ENCODE measurements at regions not wholly inside any gene's neighbourhood (a gene's known extent, or its start where the extent isn't known, plus 50 kb on each side); places are given as distances from the start of the nearest gene placed in this dataset.

DNA sequence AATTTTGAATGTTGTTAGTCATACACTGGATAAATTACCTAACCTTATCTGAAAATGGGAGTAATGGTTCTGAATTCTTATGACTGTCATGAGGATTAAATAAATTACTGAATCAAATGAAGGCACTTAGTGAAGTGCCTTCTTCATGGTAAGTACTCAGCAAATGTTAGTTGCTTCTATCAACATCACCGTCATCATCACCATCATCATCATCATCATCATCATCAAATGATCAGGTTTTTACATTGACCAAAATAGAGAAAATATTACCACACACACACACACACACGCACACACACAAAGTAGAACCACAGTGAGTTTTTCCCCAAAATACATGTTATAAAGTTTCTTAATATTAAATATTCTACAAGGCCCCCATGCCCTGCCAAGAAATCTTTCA lies 368.3 kb upstream of the FGF13 start:
- Histone ChIP-seq H3K9me3 (ENCODE audit: control insufficient read depth in 5 of 5, low read length in 5 of 5) (no peaks in the 10 kb centered on the region), H3K27me3 (ENCODE audit: control insufficient read depth in 5 of 5, insufficient read depth in 4 of 5, low read length in 5 of 5) (peaks cover 0 to 5% (median 0%) of the 10 kb centered on the region in 5 donors), H3K9ac (ENCODE audit: low read length in 5 of 5) (no peak overlapping the region)

DNA sequence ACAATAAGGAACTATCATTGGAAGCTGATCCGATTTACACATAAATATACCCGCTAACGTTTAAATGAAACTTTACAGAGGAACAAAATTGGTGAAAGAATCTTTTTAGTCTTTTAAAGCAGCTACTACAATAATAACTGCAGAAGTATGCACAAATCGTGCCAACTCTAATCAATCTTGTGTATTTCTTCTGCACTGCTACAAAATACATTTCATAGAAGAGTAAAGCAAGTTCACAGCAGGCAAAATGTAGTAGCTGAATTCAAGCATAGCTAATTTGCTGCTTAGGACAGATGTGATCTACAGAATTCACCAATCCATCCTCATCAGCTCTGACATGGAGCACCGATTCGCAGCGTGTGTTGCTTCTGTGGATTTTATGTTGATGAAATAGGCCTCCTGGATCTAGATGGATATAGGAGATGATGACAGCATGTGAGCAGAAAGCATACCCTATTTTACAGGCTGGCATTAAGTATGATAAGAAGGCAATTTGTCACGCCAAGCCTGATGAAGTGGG lies 367.3 kb upstream of the FGF13 start:
- H3K4me3 ChIP-seq (ENCODE audit: low read depth in 1 of 5, low read length in 5 of 5): no peak overlapping the region
- H3K9me3 ChIP-seq (ENCODE audit: control insufficient read depth in 5 of 5, low read length in 5 of 5): no peaks in the 10 kb centered on the region
- no peaks in the 10 kb centered on the region for H3K36me3 ChIP-seq (ENCODE audit: control insufficient read depth in 5 of 5, insufficient read depth in 5 of 5, low read length in 5 of 5)
- no peak overlapping the region for H3K27ac ChIP-seq (ENCODE audit: low read depth, low read length)
- H3K9ac ChIP-seq (ENCODE audit: low read length in 5 of 5): no peak overlapping the region
- H3K27me3 ChIP-seq (ENCODE audit: control insufficient read depth in 5 of 5, insufficient read depth in 4 of 5, low read length in 5 of 5): peaks cover 0 to 5% (median 0%) of the 10 kb centered on the region in 5 donors
- peaks cover 0 to 10% (median 0%) of the 10 kb centered on the region in 5 donors for H3K4me1 ChIP-seq (ENCODE audit: control insufficient read depth in 5 of 5, insufficient read depth in 5 of 5, low read length in 5 of 5)

More for the DNA sequence above, 368.3 kb upstream of the FGF13 start:
- peaks cover 0 to 10% (median 0%) of the 10 kb centered on the region in 5 donors for H3K4me1 ChIP-seq (ENCODE audit: control insufficient read depth in 5 of 5, insufficient read depth in 5 of 5, low read length in 5 of 5)
- H3K27ac ChIP-seq (ENCODE audit: low read depth, low read length): no peak overlapping the region
- H3K4me3 ChIP-seq (ENCODE audit: low read depth in 1 of 5, low read length in 5 of 5): no peak overlapping the region
- H3K36me3 ChIP-seq (ENCODE audit: control insufficient read depth in 5 of 5, insufficient read depth in 5 of 5, low read length in 5 of 5): no peaks in the 10 kb centered on the region

DNA sequence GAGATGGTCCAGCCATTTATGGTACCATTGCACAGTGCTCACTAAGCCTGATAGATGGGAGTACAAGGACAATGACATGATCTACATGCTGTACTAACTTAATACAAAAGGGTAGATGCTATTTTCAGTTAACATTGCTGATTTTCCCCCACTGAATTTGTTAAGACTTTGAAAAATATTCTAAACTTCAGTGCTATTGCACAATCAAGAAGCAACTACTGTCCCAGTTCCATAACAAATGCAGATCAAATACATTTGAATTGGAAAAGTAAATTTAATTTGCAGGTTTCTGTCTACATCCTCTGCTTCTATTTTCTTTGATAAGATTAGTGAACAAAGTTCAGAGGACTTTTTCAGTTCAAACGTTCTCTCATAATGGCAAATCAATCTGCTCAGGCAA lies 366.8 kb upstream of the FGF13 start:
- Histone ChIP-seq H3K27ac (ENCODE audit: low read depth, low read length) (no peak overlapping the region), H3K4me1 (ENCODE audit: control insufficient read depth in 5 of 5, insufficient read depth in 5 of 5, low read length in 5 of 5) (peaks cover 0 to 10% (median 0%) of the 10 kb centered on the region in 5 donors), H3K36me3 (ENCODE audit: control insufficient read depth in 5 of 5, insufficient read depth in 5 of 5, low read length in 5 of 5) (no peaks in the 10 kb centered on the region), H3K27me3 (ENCODE audit: control insufficient read depth in 5 of 5, insufficient read depth in 4 of 5, low read length in 5 of 5) (peaks cover 0 to 5% (median 0%) of the 10 kb centered on the region in 5 donors), H3K4me3 (ENCODE audit: low read depth in 1 of 5, low read length in 5 of 5) (no peak overlapping the region), H3K9ac (ENCODE audit: low read length in 5 of 5) (no peak overlapping the region), H3K9me3 (ENCODE audit: control insufficient read depth in 5 of 5, low read length in 5 of 5) (no peaks in the 10 kb centered on the region)

DNA sequence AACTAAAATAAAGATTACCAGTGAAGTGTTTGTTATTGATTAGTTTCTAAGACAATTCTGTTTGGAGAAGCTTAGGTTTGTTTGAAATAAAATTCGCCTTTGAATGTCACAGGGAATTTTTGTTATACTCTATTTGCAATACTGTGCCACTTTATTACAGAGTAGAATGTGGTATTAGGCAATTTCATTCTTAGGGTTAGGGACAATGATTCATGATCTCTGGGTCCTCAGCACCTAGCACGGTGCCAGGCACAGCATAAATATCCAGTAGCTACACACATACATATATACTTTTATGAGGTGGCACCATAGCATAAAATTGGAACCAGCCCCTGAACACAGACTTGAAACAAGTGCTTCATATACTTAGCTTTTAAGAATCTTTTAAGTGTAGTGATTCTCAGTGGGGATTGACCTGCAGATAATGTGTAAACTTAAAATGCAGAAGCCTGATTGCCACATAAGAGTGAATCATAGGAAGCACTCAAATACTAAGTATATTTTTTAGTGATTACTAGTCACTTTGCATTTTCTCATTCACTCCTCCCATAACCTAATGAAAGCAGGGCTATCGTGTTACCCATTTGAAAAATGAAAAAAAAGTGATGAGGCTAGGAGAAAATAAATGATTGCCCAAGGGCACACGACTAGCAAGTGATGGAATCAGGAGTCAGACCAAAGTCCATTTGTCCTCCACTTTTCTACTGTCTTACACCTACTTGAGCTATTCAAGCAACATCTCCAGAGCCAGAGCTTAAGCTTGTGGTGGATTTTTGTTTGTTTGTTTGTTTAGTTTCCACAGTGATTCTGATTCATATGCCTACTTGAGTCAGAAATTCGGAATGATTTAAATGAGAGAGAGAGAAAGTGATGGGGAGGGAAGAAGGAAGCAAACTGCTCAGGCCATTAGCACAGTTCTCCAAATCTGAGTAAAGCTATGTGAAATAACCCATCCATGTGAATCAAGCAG lies 366.0 kb upstream of the FGF13 start:
- H3K9me3 ChIP-seq (ENCODE audit: control insufficient read depth in 5 of 5, low read length in 5 of 5): no peaks in the 10 kb centered on the region
- H3K4me3 ChIP-seq (ENCODE audit: low read depth in 1 of 5, low read length in 5 of 5): no peak overlapping the region
- peaks cover 0 to 10% (median 0%) of the 10 kb centered on the region in 5 donors for H3K4me1 ChIP-seq (ENCODE audit: control insufficient read depth in 5 of 5, insufficient read depth in 5 of 5, low read length in 5 of 5)
- no peak overlapping the region for H3K27ac ChIP-seq (ENCODE audit: low read depth, low read length)
- H3K27me3 ChIP-seq (ENCODE audit: control insufficient read depth in 5 of 5, insufficient read depth in 4 of 5, low read length in 5 of 5): peaks cover 0 to 5% (median 0%) of the 10 kb centered on the region in 5 donors
- H3K9ac ChIP-seq (ENCODE audit: low read length in 5 of 5): no peak overlapping the region
- H3K36me3 ChIP-seq (ENCODE audit: control insufficient read depth in 5 of 5, insufficient read depth in 5 of 5, low read length in 5 of 5): no peaks in the 10 kb centered on the region

GRCh38 chrX:139063364-139063763 lies 351.8 kb upstream of the FGF13 start:
- no peaks in the 10 kb centered on the region for H3K9me3 ChIP-seq (ENCODE audit: control insufficient read depth in 5 of 5, low read length in 5 of 5)

DNA sequence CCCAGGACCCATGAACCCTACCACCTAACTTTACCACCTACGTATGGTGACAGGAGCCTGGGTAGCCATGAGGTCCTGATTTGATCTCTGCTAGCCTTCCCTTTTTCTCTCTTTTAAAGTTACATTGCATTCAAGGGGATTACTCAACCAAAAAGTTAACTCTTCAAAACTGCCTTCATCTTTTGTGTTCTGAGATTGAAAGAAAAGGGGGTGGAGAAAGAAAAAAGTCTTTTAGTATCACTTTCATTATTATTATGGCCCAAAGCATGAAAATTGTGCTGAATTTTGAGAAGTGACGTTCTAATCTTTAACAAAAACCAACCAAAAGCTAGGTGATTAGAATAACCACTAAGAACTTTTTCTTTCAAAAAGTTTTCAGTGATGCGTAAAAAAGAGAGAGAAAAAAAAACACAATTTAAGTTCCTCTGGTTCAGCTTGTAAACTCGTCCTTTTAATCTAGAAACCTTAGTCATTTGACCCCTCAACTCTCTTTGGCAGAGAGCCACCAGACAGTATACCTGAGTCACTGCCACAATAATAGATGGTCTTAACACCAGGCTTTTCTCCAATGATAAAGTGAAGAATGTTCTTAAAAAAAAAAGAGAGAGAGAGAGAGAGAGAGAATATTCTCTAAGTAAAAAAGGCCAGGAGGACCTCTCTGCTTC lies 347.4 kb upstream of the FGF13 start:
- no peaks in the 10 kb centered on the region for H3K27me3 ChIP-seq (ENCODE audit: control insufficient read depth in 5 of 5, insufficient read depth in 4 of 5, low read length in 5 of 5)
- no peak overlapping the region for H3K9ac ChIP-seq (ENCODE audit: low read length in 5 of 5)
- no peaks in the 10 kb centered on the region for H3K9me3 ChIP-seq (ENCODE audit: control insufficient read depth in 5 of 5, low read length in 5 of 5)
- no peak overlapping the region for H3K4me3 ChIP-seq (ENCODE audit: low read depth in 1 of 5, low read length in 5 of 5)
- no peak overlapping the region for H3K27ac ChIP-seq (ENCODE audit: low read depth, low read length)
- no peaks in the 10 kb centered on the region for H3K36me3 ChIP-seq (ENCODE audit: control insufficient read depth in 5 of 5, insufficient read depth in 5 of 5, low read length in 5 of 5)
- H3K4me1 ChIP-seq (ENCODE audit: control insufficient read depth in 5 of 5, insufficient read depth in 5 of 5, low read length in 5 of 5): no peaks in the 10 kb centered on the region

More at GRCh38 chrX:139063364-139063763, 351.8 kb upstream of the FGF13 start:
- no peaks in the 10 kb centered on the region for H3K4me1 ChIP-seq (ENCODE audit: control insufficient read depth in 5 of 5, insufficient read depth in 5 of 5, low read length in 5 of 5)
- H3K4me3 ChIP-seq (ENCODE audit: low read depth in 1 of 5, low read length in 5 of 5): no peak overlapping the region
- no peaks in the 10 kb centered on the region for H3K36me3 ChIP-seq (ENCODE audit: control insufficient read depth in 5 of 5, insufficient read depth in 5 of 5, low read length in 5 of 5)
- H3K27ac ChIP-seq (ENCODE audit: low read depth, low read length): no peak overlapping the region
- H3K27me3 ChIP-seq (ENCODE audit: control insufficient read depth in 5 of 5, insufficient read depth in 4 of 5, low read length in 5 of 5): no peaks in the 10 kb centered on the region
- H3K9ac ChIP-seq (ENCODE audit: low read length in 5 of 5): no peak overlapping the region

DNA sequence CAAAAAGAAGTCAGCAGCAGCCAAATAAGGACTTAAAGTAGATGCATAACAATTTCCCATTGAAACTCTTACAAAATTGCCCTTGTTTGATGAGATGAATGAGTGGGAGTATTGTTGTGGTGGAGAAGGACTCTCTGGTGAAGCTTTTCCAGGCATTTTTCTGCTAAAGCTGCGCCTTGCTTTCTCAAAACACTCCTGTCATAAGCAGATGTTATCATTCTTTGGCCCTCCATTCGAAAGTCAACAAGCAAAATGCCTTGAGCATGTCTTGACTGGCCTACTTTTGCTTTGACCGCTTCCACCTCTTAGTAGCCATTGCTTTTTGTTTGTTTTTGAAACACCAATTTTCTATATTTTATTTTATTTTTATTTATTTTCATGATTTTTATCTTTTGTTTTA lies 340.9 kb upstream of the FGF13 start:
- Histone ChIP-seq H3K9ac (ENCODE audit: low read length in 5 of 5) (no peak overlapping the region), H3K27me3 (ENCODE audit: control insufficient read depth in 5 of 5, insufficient read depth in 4 of 5, low read length in 5 of 5) (no peaks in the 10 kb centered on the region), H3K9me3 (ENCODE audit: control insufficient read depth in 5 of 5, low read length in 5 of 5) (no peaks in the 10 kb centered on the region), H3K4me1 (ENCODE audit: control insufficient read depth in 5 of 5, insufficient read depth in 5 of 5, low read length in 5 of 5) (no peaks in the 10 kb centered on the region), H3K36me3 (ENCODE audit: control insufficient read depth in 5 of 5, insufficient read depth in 5 of 5, low read length in 5 of 5) (no peaks in the 10 kb centered on the region), H3K4me3 (ENCODE audit: low read depth in 1 of 5, low read length in 5 of 5) (no peak overlapping the region), H3K27ac (ENCODE audit: low read depth, low read length) (no peak overlapping the region)

DNA sequence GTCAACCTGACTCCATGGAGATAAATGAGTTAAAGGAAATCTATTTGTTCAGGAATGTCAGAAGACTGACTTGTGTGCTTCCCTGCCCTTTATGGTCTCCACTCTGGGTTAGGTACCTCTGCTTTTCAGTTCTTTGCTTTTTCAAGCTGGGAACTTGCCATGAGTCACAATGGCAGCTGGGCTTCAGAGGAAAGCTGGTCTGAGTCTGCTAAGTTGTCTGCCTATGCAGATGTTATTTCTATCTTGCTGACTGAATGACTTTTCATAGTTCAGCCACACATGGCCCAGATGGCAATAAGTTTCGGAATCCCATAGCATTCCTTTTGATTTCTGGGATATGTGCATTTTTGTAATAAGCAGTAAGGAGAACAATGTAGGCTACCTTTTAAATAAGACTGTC lies 337.9 kb upstream of the FGF13 start:
- Histone ChIP-seq H3K9ac (ENCODE audit: low read length in 5 of 5) (no peak overlapping the region), H3K4me3 (ENCODE audit: low read depth in 1 of 5, low read length in 5 of 5) (no peak overlapping the region), H3K27ac (ENCODE audit: low read depth, low read length) (no peak overlapping the region), H3K9me3 (ENCODE audit: control insufficient read depth in 5 of 5, low read length in 5 of 5) (peaks cover 4 to 17% (median 9%) of the 10 kb centered on the region in 5 donors), H3K4me1 (ENCODE audit: control insufficient read depth in 5 of 5, insufficient read depth in 5 of 5, low read length in 5 of 5) (no peaks in the 10 kb centered on the region), H3K36me3 (ENCODE audit: control insufficient read depth in 5 of 5, insufficient read depth in 5 of 5, low read length in 5 of 5) (no peaks in the 10 kb centered on the region), H3K27me3 (ENCODE audit: control insufficient read depth in 5 of 5, insufficient read depth in 4 of 5, low read length in 5 of 5) (no peaks in the 10 kb centered on the region)

DNA sequence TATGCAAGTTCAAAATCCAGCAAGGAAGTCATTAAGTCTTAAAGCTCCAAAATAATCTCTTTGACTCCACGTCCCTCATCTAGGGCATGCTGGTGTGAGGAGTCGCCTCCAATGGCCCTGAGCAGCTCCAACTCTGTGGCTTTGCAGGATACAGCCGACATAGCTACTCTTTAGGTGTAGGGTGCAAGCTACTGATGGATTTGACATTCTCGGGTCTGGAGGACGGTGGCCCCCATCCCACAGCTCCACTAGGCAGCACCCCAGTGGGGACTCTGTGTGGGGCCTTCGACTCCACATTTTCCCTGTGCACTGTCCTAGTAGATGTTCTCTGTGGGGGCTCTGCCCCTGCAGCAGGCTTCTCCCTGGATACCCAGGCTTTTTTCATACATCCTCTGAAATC lies 333.2 kb upstream of the FGF13 start:
- Histone ChIP-seq H3K36me3 (ENCODE audit: control insufficient read depth in 5 of 5, insufficient read depth in 5 of 5, low read length in 5 of 5) (no peaks in the 10 kb centered on the region), H3K9me3 (ENCODE audit: control insufficient read depth in 5 of 5, low read length in 5 of 5) (peaks cover 4 to 21% (median 11%) of the 10 kb centered on the region in 5 donors), H3K4me1 (ENCODE audit: control insufficient read depth in 5 of 5, insufficient read depth in 5 of 5, low read length in 5 of 5) (no peaks in the 10 kb centered on the region), H3K4me3 (ENCODE audit: low read depth in 1 of 5, low read length in 5 of 5) (no peak overlapping the region), H3K27ac (ENCODE audit: low read depth, low read length) (no peak overlapping the region), H3K9ac (ENCODE audit: low read length in 5 of 5) (no peak overlapping the region), H3K27me3 (ENCODE audit: control insufficient read depth in 5 of 5, insufficient read depth in 4 of 5, low read length in 5 of 5) (no peaks in the 10 kb centered on the region)

GRCh38 chrX:139039041-139039440 lies 327.5 kb upstream of the FGF13 start:
- Histone ChIP-seq H3K27ac (ENCODE audit: low read depth, low read length) (no peak overlapping the region), H3K27me3 (ENCODE audit: control insufficient read depth in 5 of 5, insufficient read depth in 4 of 5, low read length in 5 of 5) (peaks cover 0 to 2% (median 0%) of the 10 kb centered on the region in 5 donors), H3K36me3 (ENCODE audit: control insufficient read depth in 5 of 5, insufficient read depth in 5 of 5, low read length in 5 of 5) (no peaks in the 10 kb centered on the region), H3K9me3 (ENCODE audit: control insufficient read depth in 5 of 5, low read length in 5 of 5) (peaks cover 0 to 5% (median under 1%) of the 10 kb centered on the region in 5 donors), H3K4me3 (ENCODE audit: low read depth in 1 of 5, low read length in 5 of 5) (no peak overlapping the region), H3K9ac (ENCODE audit: low read length in 5 of 5) (no peak overlapping the region), H3K4me1 (ENCODE audit: control insufficient read depth in 5 of 5, insufficient read depth in 5 of 5, low read length in 5 of 5) (no peaks in the 10 kb centered on the region)
